ENCODE measurements at regions not wholly inside any gene's neighbourhood (a gene's known extent, or its start where the extent isn't known, plus 50 kb on each side); places are given as distances from the start of the nearest gene placed in this dataset.

GRCh38 chr5:115396688-115397087, 100.2 kb upstream of the CCDC112 start:
- TF ChIP-seq, protein P1, sequence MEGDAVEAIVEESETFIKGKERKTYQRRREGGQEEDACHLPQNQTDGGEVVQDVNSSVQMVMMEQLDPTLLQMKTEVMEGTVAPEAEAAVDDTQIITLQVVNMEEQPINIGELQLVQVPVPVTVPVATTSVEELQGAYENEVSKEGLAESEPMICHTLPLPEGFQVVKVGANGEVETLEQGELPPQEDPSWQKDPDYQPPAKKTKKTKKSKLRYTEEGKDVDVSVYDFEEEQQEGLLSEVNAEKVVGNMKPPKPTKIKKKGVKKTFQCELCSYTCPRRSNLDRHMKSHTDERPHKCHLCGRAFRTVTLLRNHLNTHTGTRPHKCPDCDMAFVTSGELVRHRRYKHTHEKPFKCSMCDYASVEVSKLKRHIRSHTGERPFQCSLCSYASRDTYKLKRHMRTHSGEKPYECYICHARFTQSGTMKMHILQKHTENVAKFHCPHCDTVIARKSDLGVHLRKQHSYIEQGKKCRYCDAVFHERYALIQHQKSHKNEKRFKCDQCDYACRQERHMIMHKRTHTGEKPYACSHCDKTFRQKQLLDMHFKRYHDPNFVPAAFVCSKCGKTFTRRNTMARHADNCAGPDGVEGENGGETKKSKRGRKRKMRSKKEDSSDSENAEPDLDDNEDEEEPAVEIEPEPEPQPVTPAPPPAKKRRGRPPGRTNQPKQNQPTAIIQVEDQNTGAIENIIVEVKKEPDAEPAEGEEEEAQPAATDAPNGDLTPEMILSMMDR (IDR thresholded peaks at IDR 0.05) = no peak
- no peak for TF ChIP-seq POLR2A (IDR thresholded peaks at IDR 0.05)

Measured in testis (tissue), 2 donors.